B cell (primary cell): ENCODE measurements at regions not wholly inside any gene's neighbourhood (a gene's known extent, or its start where the extent isn't known, plus 50 kb on each side); places are given as distances from the start of the nearest gene placed in this dataset.

ENCODE experiments used
- EZH2 ChIP-seq: IDR thresholded peaks from 2 replicates; pipeline ENCODE4 v1.6.1; 2012; ENCODE audit warnings: borderline replicate concordance, low read depth, mild to moderate bottlenecking, moderate library complexity, low read length; ENCODE audit not compliant: insufficient read depth, poor library complexity, severe bottlenecking
- TF ChIP-seq, protein P1 (sequence below): fragments of 200-600 bp; IDR thresholded peaks from one replicate; pipeline ENCODE4 v1.8.0; 2022; ENCODE audit warnings: antibody characterized with exemption, mild to moderate bottlenecking

DNA sequence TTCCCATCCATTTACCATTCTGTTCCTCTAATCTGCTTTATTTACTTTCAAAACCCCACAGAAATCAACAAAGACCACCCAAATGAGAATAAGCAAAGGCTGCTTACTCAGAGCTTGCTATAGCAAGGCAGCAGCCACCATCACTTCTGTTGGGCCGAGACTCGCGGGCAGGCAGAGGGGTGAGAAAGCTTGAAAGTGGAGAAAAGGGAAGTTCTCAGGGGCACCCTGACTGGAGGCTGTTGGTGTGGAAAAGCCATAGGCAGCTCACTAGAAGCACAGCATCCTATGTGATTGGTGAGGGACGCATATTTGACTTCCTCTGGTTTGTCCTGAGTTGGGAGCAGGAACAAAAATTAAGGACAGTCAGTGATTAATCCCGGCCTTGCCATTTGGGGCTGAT is 269.7 kb upstream of the THSD7B start:
- TF ChIP-seq, protein P1, sequence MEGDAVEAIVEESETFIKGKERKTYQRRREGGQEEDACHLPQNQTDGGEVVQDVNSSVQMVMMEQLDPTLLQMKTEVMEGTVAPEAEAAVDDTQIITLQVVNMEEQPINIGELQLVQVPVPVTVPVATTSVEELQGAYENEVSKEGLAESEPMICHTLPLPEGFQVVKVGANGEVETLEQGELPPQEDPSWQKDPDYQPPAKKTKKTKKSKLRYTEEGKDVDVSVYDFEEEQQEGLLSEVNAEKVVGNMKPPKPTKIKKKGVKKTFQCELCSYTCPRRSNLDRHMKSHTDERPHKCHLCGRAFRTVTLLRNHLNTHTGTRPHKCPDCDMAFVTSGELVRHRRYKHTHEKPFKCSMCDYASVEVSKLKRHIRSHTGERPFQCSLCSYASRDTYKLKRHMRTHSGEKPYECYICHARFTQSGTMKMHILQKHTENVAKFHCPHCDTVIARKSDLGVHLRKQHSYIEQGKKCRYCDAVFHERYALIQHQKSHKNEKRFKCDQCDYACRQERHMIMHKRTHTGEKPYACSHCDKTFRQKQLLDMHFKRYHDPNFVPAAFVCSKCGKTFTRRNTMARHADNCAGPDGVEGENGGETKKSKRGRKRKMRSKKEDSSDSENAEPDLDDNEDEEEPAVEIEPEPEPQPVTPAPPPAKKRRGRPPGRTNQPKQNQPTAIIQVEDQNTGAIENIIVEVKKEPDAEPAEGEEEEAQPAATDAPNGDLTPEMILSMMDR, result no peak
- no peak for TF ChIP-seq EZH2
